Psoas muscle (tissue), 7 donors: ENCODE measurements at regions not wholly inside any gene's neighbourhood (a gene's known extent, or its start where the extent isn't known, plus 50 kb on each side); places are given as distances from the start of the nearest gene placed in this dataset.

Experiments used
- ATAC-seq, 4 donors: fragments of 200-7000 bp; cut with Tn5 transposase; one replicate each; pipeline ENCODE4 v1.9.1; 2020; ENCODE audit warnings: moderate library complexity in 3 of 4, mild to moderate bottlenecking in 2 of 4
- DNase-seq, 2 donors: peaks; one replicate each; pipeline ENCODE4 v3.0.0-alpha.2; 2020
- H3K27ac ChIP-seq: fragments of 200-600 bp; one replicate; pipeline ENCODE4 v1.8.0; 2022
- H3K27me3 ChIP-seq, 3 donors: fragments of 200-600 bp in 1 of 3; one replicate each; pipeline versions ENCODE4 v1.6.1 to v1.8.0; 2013 to 2022; ENCODE audit warnings: low read length in 2 of 3, mild to moderate bottlenecking in 2 of 3, moderate library complexity in 1 of 3; ENCODE audit not compliant: insufficient read depth in 3 of 3
- H3K36me3 ChIP-seq, 2 donors: fragments of 200-600 bp in 1 of 2; one replicate each; pipeline versions ENCODE4 v1.6.1 to v1.8.0; 2013 to 2022; ENCODE audit warnings: low read depth in 1 of 2, mild to moderate bottlenecking in 1 of 2, moderate library complexity in 1 of 2; ENCODE audit not compliant: insufficient read depth in 1 of 2
- H3K4me1 ChIP-seq: fragments of 200-600 bp; one replicate; pipeline ENCODE4 v1.8.0; 2022
- H3K4me3 ChIP-seq: fragments of 200-600 bp; one replicate; pipeline ENCODE4 v1.8.0; 2022; ENCODE audit warnings: mild to moderate bottlenecking
- H3K9me3 ChIP-seq: fragments of 200-600 bp; one replicate; pipeline ENCODE4 v1.8.0; 2022
- CTCF ChIP-seq: fragments of 200-600 bp; IDR thresholded peaks from one replicate; pipeline ENCODE4 v1.8.0; 2022; ENCODE audit warnings: antibody characterized with exemption
- WGBS, 3 donors: extraction: QIAGEN DNeasy Blood & Tissue Kit; methylation state at CpG; one replicate each; pipeline versions ENCODE4 v1.1.6 to v1.1.7; 2013; 5-methylcytosine and 5-hydroxymethylcytosine counted together
- intact Hi-C, 2 donors: fragments of 100-400 bp; cut with DNase I; formaldehyde crosslinking; loops; one replicate each; pipeline versions ENCODE4 v1.11.0 to v1.14.2; 2022
- donor health status: healthy with polysubstance abuse.
- donor health status: DM: no; HTN: no; CAD: no; lungs with moderate emphysema.
- donor health status: Bipolar disorder and iron deficiency.
- donor health status: healthy.
- donor health status: DM: yes; HTN: yes; CAD: no.
- donor health status: DM: no; HTN: no; CAD: no.
- donor health status: DM: yes; HTN: yes; CAD: no.

DNA sequence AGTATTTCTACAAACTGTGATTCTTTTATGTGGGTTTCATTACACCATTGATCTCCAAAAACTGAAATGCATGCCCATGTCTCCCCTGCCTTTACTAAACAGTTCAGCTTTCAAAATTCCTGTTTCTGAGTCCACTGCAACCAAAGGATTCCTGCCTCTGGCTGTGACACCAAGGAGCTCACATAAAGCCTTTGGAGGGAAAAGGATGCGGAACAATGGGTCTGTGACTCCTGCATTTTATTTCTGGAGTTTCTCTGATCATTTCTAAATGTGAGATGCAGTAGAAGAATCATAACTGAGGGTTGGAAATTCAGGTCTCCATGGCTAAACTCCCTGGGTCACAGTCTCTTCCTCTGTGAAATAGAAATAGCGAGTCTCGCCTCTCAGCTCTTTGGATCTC is 149.5 kb downstream of the MEX3B start:
- ATAC-seq = no peak
- 94 to 97% (median 96%) methylated on average over 3 of the region's 3 CpGs for WGBS, 3 donors
- no peak overlapping the region for H3K27ac ChIP-seq
- no peak for TF ChIP-seq CTCF
- intact Hi-C loops = no loop called here
- DNase-seq = no peak
- no peak overlapping the region for H3K4me3 ChIP-seq
- H3K9me3 ChIP-seq = no peaks in the 10 kb centered on the region
- no peaks in the 10 kb centered on the region for H3K36me3 ChIP-seq
- no peaks in the 10 kb centered on the region for H3K27me3 ChIP-seq
- H3K4me1 ChIP-seq = no peaks in the 10 kb centered on the region

GRCh38 chr15:81895723-81896122 is 150.1 kb downstream of the MEX3B start:
- H3K4me1 ChIP-seq = no peaks in the 10 kb centered on the region
- intact Hi-C loops = no loop called here
- H3K4me3 ChIP-seq = no peak overlapping the region
- 81 to 85% (median 81%) methylated on average over 2 of the region's 2 CpGs for WGBS, 3 donors
- ATAC-seq (no peak), DNase-seq (no peak)
- no peaks in the 10 kb centered on the region for H3K27me3 ChIP-seq
- no peaks in the 10 kb centered on the region for H3K9me3 ChIP-seq
- no peaks in the 10 kb centered on the region for H3K36me3 ChIP-seq
- no peak for TF ChIP-seq CTCF
- no peak overlapping the region for H3K27ac ChIP-seq

GRCh38 chr15:81894061-81894460 is 151.8 kb downstream of the MEX3B start:
- DNase-seq (no peak), ATAC-seq (no peak)
- no peaks in the 10 kb centered on the region for H3K9me3 ChIP-seq
- H3K27me3 ChIP-seq = no peaks in the 10 kb centered on the region
- TF ChIP-seq CTCF = no peak
- H3K36me3 ChIP-seq = no peaks in the 10 kb centered on the region
- intact Hi-C loops = no loop called here
- WGBS, 3 donors = 89 to 99% (median 93%) methylated on average over 3 of the region's 3 CpGs
- no peak overlapping the region for H3K27ac ChIP-seq
- no peak overlapping the region for H3K4me3 ChIP-seq
- peaks cover under 1% of the 10 kb centered on the region for H3K4me1 ChIP-seq

GRCh38 chr15:81893182-81893835 is 152.5 kb downstream of the MEX3B start:
- peaks cover 4% of the 10 kb centered on the region for H3K4me1 ChIP-seq
- no peak for DNase-seq
- no peak for ATAC-seq
- intact Hi-C loops = no loop called here
- 47 to 61% (median 48%) methylated on average over 4 of the region's 4 CpGs for WGBS, 3 donors
- no peak for TF ChIP-seq CTCF
- H3K4me3 ChIP-seq = no peak overlapping the region
- H3K9me3 ChIP-seq = no peaks in the 10 kb centered on the region
- H3K27me3 ChIP-seq = no peaks in the 10 kb centered on the region
- no peaks in the 10 kb centered on the region for H3K36me3 ChIP-seq
- no peak overlapping the region for H3K27ac ChIP-seq

- intact Hi-C loops = no loop called here
- Histone ChIP-seq H3K27ac (no peak overlapping the region), H3K4me3 (no peak overlapping the region), H3K9me3 (no peaks in the 10 kb centered on the region), H3K27me3 (no peaks in the 10 kb centered on the region), H3K36me3 (no peaks in the 10 kb centered on the region), H3K4me1 (peaks cover 6% of the 10 kb centered on the region)
- DNase-seq = no peak
- no peak for TF ChIP-seq CTCF
- no peak for ATAC-seq
- 94 to 100% (median 97%) methylated on average over 1 of the region's 1 CpG for WGBS, 3 donors
Observed at GRCh38 chr15:81890496-81890895, 155.3 kb downstream of the MEX3B start.
